HCT116 (cell line): ENCODE measurements at regions not wholly inside any gene's neighbourhood (a gene's known extent, or its start where the extent isn't known, plus 50 kb on each side); places are given as distances from the start of the nearest gene placed in this dataset.

Experiments used
- ATAC-seq: fragments of 200-7000 bp; cut with Tn5 transposase; 2 replicates; pipeline ENCODE4 v1.9.1; 2020; ENCODE audit warnings: mild to moderate bottlenecking, moderate library complexity
- BruUV-seq: library from RNA; stranded (reverse); fragments of 400-500 nt; replicated peaks from 2 replicates; lab custom pipeline; 2021; lab: Mats Ljungman, UMichigan
- CTCF ChIA-PET: fragments of 300-600 bp; sonication (Branson Sonifier 250); formaldehyde crosslinking; loops from one replicate; lab custom pipeline; 2021; ENCODE audit warnings: antibody characterized with exemption; lab: Charles Lee
- POLR2A ChIA-PET: fragments of 300-600, 350-600 bp; sonication (Branson Sonifier 250); formaldehyde crosslinking; loops from one replicate; lab custom pipeline; 2021; ENCODE audit warnings: antibody characterized with exemption; lab: Charles Lee
- RAD21 ChIA-PET, 2 experiments: fragments of 300-600 bp; sonication (Branson Sonifier 250); formaldehyde crosslinking; loops; one replicate each; lab custom pipeline; 2023; ENCODE audit warnings: low total read pairs in 2 of 2; ENCODE audit not compliant: uncharacterized antibody in 2 of 2, unreplicated experiment in 2 of 2, low non-redundant PET in 1 of 2; lab: Charles Lee
- DNase-seq: peaks from one replicate; pipeline ENCODE4 v3.0.0-alpha.2; 2010; ENCODE audit warnings: low read depth, low spot score
- H2AFZ ChIP-seq: fragments of 200-600 bp; shearing (Covaris generic), sonication (generic); 2 replicates; pipeline ENCODE4 v1.6.1; 2017; ENCODE audit warnings: low read depth, mixed run types, mixed read lengths, antibody characterized with exemption, low read length; ENCODE audit not compliant: poor library complexity, severe bottlenecking
- H3K27ac ChIP-seq: 2 replicates; pipeline ENCODE4 v1.5.1; 2012; ENCODE audit warnings: low read depth, low read length
- H3K27me3 ChIP-seq: fragments of 200-600 bp; sonication (generic); 2 replicates; pipeline ENCODE4 v1.6.1; 2016; ENCODE audit warnings: mixed run types, low read length, mixed read lengths; ENCODE audit not compliant: insufficient read depth
- H3K36me3 ChIP-seq, 2 experiments: fragments of 200-500 bp in 1 of 2; fragments of 200-600 bp in 1 of 2; sonication (Bioruptor generic) in 1 of 2; sonication (generic) in 1 of 2; 2 replicates each; pipeline versions ENCODE4 v1.5.1 to v1.6.1; 2014 to 2016; ENCODE audit warnings: low read length in 2 of 2, inconsistent platforms in 1 of 2, mixed read lengths in 1 of 2, mixed run types in 1 of 2; ENCODE audit not compliant: insufficient read depth in 2 of 2, control insufficient read depth in 1 of 2
- H3K4me1 ChIP-seq, 2 experiments: fragments of 200-600 bp in 1 of 2; sonication (generic) in 1 of 2; 2 replicates each; pipeline versions ENCODE4 v1.5.1 to v1.6.1; 2012 to 2017; ENCODE audit warnings: low read length in 2 of 2, inconsistent platforms in 1 of 2, mild to moderate bottlenecking in 1 of 2, mixed read lengths in 1 of 2, mixed run types in 1 of 2, moderate library complexity in 1 of 2; ENCODE audit not compliant: insufficient read depth in 2 of 2, control insufficient read depth in 1 of 2
- H3K4me2 ChIP-seq: fragments of 200-600 bp; sonication (generic); 2 replicates; pipeline ENCODE4 v1.6.1; 2017; ENCODE audit warnings: mixed run types, low read length, mixed read lengths
- H3K4me3 ChIP-seq, 2 experiments: fragments of 200-600 bp in 1 of 2; sonication (generic) in 1 of 2; replicated peaks in 1 of 2; 2 replicates each; pipeline ENCODE4 v1.5.1; 2011 to 2016; ENCODE audit warnings: low read length in 2 of 2, control low read depth in 1 of 2, low read depth in 1 of 2, mild to moderate bottlenecking in 1 of 2, mixed read lengths in 1 of 2, mixed run types in 1 of 2
- H3K79me2 ChIP-seq: fragments of 200-600 bp; sonication (generic); 2 replicates; pipeline ENCODE4 v1.6.1; 2017; ENCODE audit warnings: mild to moderate bottlenecking, mixed run types, low read length, moderate library complexity, mixed read lengths; ENCODE audit not compliant: insufficient read depth
- H3K9ac ChIP-seq: fragments of 200-600 bp; sonication (generic); 2 replicates; pipeline ENCODE4 v1.6.1; 2016; ENCODE audit warnings: low read length, mixed read lengths
- H3K9me2 ChIP-seq: fragments of 200-600 bp; sonication (generic), shearing (Covaris generic); 2 replicates; pipeline ENCODE4 v1.6.1; 2017; ENCODE audit warnings: mixed run types, mild to moderate bottlenecking, moderate library complexity; ENCODE audit not compliant: insufficient read depth
- H3K9me3 ChIP-seq, 2 experiments: fragments of 200-500 bp in 1 of 2; fragments of 200-600 bp in 1 of 2; sonication (Bioruptor generic) in 1 of 2; sonication (generic) in 1 of 2; 2 replicates each; pipeline ENCODE4 v1.6.1; 2014 to 2017; ENCODE audit warnings: low read length in 2 of 2, mixed read lengths in 2 of 2, inconsistent platforms in 1 of 2, low read depth in 1 of 2, mild to moderate bottlenecking in 1 of 2, mixed run types in 1 of 2, moderate library complexity in 1 of 2; ENCODE audit not compliant: control insufficient read depth in 1 of 2, insufficient read depth in 1 of 2
- H4K20me1 ChIP-seq: fragments of 200-600 bp; sonication (generic), shearing (Covaris generic); 2 replicates; pipeline ENCODE4 v1.6.1; 2017; ENCODE audit warnings: mixed run types, mild to moderate bottlenecking, moderate library complexity; ENCODE audit not compliant: insufficient read depth
- CBX3 ChIP-seq: IDR thresholded peaks from 2 replicates; pipeline ENCODE4 v1.6.1; 2012; ENCODE audit warnings: low read depth
- CEBPB ChIP-seq: IDR thresholded peaks from 2 replicates; pipeline ENCODE4 v1.6.1; 2012; ENCODE audit warnings: low read depth
- EGR1 ChIP-seq: IDR thresholded peaks from 2 replicates; pipeline ENCODE4 v1.6.1; 2012; ENCODE audit warnings: low read depth
- ELF1 ChIP-seq: IDR thresholded peaks from 2 replicates; pipeline ENCODE4 v1.6.1; 2012; ENCODE audit warnings: low read depth, borderline replicate concordance
- EZH2 ChIP-seq: fragments of 200-600 bp; sonication (generic); IDR thresholded peaks from 2 replicates; pipeline ENCODE4 v1.6.1; 2017; ENCODE audit warnings: antibody characterized with exemption, mixed run types
- EZH2phosphoT487 ChIP-seq: fragments of 200-600 bp; IDR thresholded peaks from 2 replicates; pipeline ENCODE4 v1.6.1; 2018; ENCODE audit warnings: antibody characterized with exemption, borderline replicate concordance
- FOSL1 ChIP-seq: IDR thresholded peaks from 2 replicates; pipeline ENCODE4 v1.6.1; 2012; ENCODE audit warnings: low read depth
- JUND ChIP-seq: IDR thresholded peaks from 2 replicates; pipeline ENCODE4 v1.6.1; 2012
- POLR2A ChIP-seq: IDR thresholded peaks from 2 replicates; pipeline ENCODE4 v1.7.0; 2011; ENCODE audit warnings: borderline replicate concordance; ENCODE audit not compliant: insufficient read depth, insufficient read length; ENCODE audit errors: extremely low read depth
- SIN3A ChIP-seq: IDR thresholded peaks from 2 replicates; pipeline ENCODE4 v1.6.1; 2012; ENCODE audit warnings: low read depth
- SP1 ChIP-seq: IDR thresholded peaks from 2 replicates; pipeline ENCODE4 v1.6.1; 2012; ENCODE audit warnings: low read depth
- YY1 ChIP-seq: IDR thresholded peaks from 2 replicates; pipeline ENCODE4 v1.6.1; 2011; ENCODE audit warnings: low read length, low read depth, moderate library complexity, mild to moderate bottlenecking; ENCODE audit not compliant: insufficient replicate concordance; ENCODE audit errors: extremely low read depth
- ZFX ChIP-seq: fragments of 450-650 bp; IDR thresholded peaks from 2 replicates; pipeline ENCODE4 v1.6.1; 2017
- intact Hi-C: fragments of 100-400 bp; cut with micrococcal nuclease; formaldehyde crosslinking; loops from 2 replicates; pipeline ENCODE4 v1.10.0; 2022
- TF ChIP-seq, protein P1 (sequence below): IDR thresholded peaks from 2 replicates; pipeline ENCODE4 v1.6.1; 2011; ENCODE audit warnings: mild to moderate bottlenecking, low read length, moderate library complexity; ENCODE audit not compliant: insufficient replicate concordance; ENCODE audit errors: extremely low read depth
- TF ChIP-seq, protein P2 (sequence below): IDR thresholded peaks from 2 replicates; pipeline ENCODE4 v1.6.1; 2012
- TF ChIP-seq, protein P3 (sequence below), 3 experiments: fragments of 200-600 bp in 1 of 3; sonication (generic) in 1 of 3; IDR thresholded peaks in 2 of 3; conservative IDR thresholded peaks in 1 of 3; 2 replicates each; pipeline ENCODE4 v1.5.1; 2012 to 2017; ENCODE audit warnings: low read depth in 2 of 3, low read length in 2 of 3, antibody characterized with exemption in 1 of 3, borderline replicate concordance in 1 of 3, control low read depth in 1 of 3, mild to moderate bottlenecking in 1 of 3, mixed read lengths in 1 of 3, mixed run types in 1 of 3, moderate library complexity in 1 of 3; ENCODE audit not compliant: insufficient read depth in 1 of 3

DNA sequence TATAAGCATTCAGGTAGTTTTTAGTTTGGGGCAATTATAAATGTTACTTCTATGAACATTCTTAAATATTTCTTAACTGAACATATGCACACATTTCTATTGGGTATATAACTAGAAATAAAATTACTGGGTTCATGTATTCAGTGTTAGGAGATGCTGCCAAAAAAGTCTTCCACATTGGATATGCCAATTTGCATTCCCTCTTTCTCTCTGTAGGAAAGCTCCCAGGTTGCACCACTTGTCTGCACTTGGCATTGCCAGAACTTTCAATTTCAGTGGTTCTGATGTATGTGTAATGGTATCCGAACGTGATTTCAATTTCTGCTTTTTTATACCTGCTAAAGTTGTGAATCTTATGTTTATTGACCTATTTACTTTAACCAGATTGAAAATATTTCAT lies 972.1 kb upstream of the PRR20A start:
- intact Hi-C loops, result no loop called here
- H3K4me1 ChIP-seq, result no peaks in the 10 kb centered on the region
- BruUV-seq, result no TSS peak
- DNase-seq, result no peak
- H3K27me3 ChIP-seq, result no peaks in the 10 kb centered on the region
- H2AFZ ChIP-seq, result no peak overlapping the region
- H3K9ac ChIP-seq, result no peak overlapping the region
- H3K27ac ChIP-seq, result no peak overlapping the region
- POLR2A ChIA-PET, result no interaction called here
- no peak for ATAC-seq
- peaks cover 11 to 28% of the 10 kb centered on the region in 2 experiments; a peak in 2 of 4 replicates for H3K9me3 ChIP-seq
- TF ChIP-seq ZFX, result no peak
- TF ChIP-seq SP1, result no peak
- TF ChIP-seq CEBPB, result no peak
- TF ChIP-seq EZH2, result no peak
- no peak for TF ChIP-seq FOSL1
- TF ChIP-seq SIN3A, result no peak
- TF ChIP-seq, protein P1, sequence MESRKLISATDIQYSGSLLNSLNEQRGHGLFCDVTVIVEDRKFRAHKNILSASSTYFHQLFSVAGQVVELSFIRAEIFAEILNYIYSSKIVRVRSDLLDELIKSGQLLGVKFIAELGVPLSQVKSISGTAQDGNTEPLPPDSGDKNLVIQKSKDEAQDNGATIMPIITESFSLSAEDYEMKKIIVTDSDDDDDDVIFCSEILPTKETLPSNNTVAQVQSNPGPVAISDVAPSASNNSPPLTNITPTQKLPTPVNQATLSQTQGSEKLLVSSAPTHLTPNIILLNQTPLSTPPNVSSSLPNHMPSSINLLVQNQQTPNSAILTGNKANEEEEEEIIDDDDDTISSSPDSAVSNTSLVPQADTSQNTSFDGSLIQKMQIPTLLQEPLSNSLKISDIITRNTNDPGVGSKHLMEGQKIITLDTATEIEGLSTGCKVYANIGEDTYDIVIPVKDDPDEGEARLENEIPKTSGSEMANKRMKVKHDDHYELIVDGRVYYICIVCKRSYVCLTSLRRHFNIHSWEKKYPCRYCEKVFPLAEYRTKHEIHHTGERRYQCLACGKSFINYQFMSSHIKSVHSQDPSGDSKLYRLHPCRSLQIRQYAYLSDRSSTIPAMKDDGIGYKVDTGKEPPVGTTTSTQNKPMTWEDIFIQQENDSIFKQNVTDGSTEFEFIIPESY, result no peak
- TF ChIP-seq ELF1, result no peak
- TF ChIP-seq EZH2phosphoT487, result no peak
- TF ChIP-seq, protein P2, sequence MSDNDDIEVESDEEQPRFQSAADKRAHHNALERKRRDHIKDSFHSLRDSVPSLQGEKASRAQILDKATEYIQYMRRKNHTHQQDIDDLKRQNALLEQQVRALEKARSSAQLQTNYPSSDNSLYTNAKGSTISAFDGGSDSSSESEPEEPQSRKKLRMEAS, result no peak
- no peak for TF ChIP-seq JUND
- TF ChIP-seq EGR1, result no peak
- TF ChIP-seq, protein P3, sequence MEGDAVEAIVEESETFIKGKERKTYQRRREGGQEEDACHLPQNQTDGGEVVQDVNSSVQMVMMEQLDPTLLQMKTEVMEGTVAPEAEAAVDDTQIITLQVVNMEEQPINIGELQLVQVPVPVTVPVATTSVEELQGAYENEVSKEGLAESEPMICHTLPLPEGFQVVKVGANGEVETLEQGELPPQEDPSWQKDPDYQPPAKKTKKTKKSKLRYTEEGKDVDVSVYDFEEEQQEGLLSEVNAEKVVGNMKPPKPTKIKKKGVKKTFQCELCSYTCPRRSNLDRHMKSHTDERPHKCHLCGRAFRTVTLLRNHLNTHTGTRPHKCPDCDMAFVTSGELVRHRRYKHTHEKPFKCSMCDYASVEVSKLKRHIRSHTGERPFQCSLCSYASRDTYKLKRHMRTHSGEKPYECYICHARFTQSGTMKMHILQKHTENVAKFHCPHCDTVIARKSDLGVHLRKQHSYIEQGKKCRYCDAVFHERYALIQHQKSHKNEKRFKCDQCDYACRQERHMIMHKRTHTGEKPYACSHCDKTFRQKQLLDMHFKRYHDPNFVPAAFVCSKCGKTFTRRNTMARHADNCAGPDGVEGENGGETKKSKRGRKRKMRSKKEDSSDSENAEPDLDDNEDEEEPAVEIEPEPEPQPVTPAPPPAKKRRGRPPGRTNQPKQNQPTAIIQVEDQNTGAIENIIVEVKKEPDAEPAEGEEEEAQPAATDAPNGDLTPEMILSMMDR (IDR thresholded peaks at IDR 0.05 in 2 of 3, conservative IDR thresholded peaks at IDR 0.05 in 1 of 3; ENCODE audit: borderline replicate concordance in 1 of 3, insufficient read depth in 1 of 3, low read depth in 2 of 3, low read length in 2 of 3), result no peak
- TF ChIP-seq CBX3, result no peak
- TF ChIP-seq YY1, result no peak
- TF ChIP-seq POLR2A, result no peak
- CTCF ChIA-PET, result no interaction called here
- H3K9me2 ChIP-seq, result no peaks in the 10 kb centered on the region
- no peaks in the 10 kb centered on the region for H4K20me1 ChIP-seq
- RAD21 ChIA-PET, result no interaction called here
- H3K36me3 ChIP-seq, result no peaks in the 10 kb centered on the region
- H3K79me2 ChIP-seq, result no peaks in the 10 kb centered on the region
- no peak overlapping the region for H3K4me2 ChIP-seq
- no peak overlapping the region for H3K4me3 ChIP-seq
